Inflammatory macrophage treated with lipopolysaccharide for 1 hour (primary cell): ENCODE measurements at regions not wholly inside any gene's neighbourhood (a gene's known extent, or its start where the extent isn't known, plus 50 kb on each side); places are given as distances from the start of the nearest gene placed in this dataset.

Experiments used
- DNase-seq, 2 donors: peaks; one replicate each; pipeline ENCODE4 v3.0.0-alpha.2; 2020 to 2022

DNA sequence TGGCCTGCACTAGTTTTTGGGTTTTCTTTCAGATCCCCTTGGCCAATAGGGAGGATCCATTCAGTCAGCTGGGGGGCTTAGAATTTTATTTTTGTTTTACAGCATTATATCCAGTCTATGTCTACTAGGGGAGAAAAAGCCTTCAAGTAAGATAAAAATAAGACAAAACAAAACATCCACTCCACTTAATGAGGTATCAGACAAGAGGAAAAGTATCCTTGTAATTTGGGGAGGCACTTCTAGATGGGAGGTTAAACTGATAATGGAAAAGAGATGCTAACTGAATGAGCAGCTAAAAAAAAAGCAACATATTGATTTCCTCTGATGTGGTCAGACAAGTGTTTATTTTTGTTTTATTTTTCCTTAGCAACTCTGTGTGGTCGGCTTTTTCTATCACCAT lies 278.0 kb upstream of the ANO3 start:
- no peak for DNase-seq

DNA sequence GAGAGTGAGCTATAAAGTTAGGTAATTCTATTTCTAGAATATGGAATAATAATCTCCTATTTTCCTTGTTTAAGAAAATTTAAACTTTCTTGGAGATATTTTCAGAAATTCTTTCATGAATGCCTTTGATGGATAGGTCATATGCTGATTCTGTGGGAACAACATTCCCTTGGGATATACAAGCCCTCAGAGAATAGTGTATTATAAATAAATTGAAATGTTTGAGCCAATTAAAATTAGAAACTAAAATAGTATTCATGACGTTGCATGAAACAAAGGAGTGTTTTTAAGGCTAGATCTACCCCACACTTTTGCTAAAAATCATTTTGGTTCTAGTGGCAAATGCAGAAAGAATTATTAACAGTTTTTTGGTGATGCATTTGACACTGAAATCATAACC lies 269.3 kb upstream of the ANO3 start:
- no peak for DNase-seq

DNA sequence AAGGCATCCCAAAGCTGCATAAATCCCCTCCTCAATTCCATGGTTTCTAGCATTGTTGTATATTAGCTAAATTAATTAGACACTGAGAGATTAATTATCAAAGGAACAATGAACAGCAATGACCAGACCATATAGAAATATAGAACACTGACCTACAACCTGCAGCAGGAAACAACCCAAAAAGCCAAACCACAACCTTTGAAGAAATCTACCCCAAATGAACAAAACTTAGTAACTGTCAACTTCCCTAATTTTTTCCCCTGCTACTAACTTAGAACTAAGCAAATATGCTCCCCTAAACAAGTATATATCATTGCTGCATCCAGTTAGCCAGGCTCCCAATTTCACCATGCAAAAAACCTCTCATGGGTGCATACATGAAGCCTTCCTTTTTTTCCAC lies 268.0 kb upstream of the ANO3 start:
- no peak for DNase-seq

DNA sequence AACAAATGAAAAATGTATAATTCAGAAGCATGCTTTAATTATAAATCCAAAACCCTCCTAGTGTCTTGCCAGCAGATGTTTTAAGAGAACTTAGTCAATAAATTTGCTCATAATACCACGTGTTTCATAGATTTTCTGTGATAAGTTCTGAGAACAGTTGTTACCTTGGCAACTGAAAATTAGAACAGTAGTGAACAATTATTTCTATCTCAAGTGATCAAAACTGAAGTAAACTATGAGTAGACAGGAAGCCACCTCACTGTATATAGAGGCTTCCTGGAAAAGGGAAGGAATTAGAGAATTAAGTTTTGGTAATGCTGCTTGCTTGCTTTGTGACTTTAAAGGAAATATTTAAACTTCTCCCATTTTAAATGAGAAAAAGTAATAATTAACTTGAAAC lies 266.0 kb upstream of the ANO3 start:
- DNase-seq, result no peak

DNA sequence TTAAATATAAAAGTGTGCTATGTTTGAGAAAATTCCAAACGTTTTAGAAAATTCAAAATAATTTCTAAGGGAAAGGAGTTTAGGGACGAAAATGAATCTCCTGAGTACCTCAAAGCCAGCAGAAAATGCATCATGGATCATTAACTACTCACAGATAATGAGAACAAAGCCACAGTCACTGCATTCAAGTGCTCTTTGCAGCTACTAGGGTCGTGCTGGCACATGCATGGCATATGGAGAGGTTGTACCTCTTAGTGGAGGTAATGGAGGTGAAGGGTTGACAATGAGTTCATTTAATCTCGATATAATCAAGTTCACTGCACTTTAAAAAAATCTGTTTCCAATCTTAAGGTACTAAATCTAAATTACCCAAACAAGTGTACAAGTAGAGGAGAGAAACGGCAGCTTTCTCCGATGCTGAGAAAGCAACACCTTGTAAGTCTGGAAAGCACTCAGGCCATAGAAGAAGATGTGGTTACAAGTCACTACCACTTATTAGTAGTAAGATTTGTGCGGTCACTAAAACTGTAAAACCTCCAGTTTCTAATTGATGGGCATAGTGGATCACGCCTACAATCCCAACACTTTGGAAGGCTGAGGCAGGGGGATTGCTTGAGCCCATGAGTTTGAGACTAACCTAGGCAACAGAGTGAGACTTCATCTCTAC lies 261.1 kb upstream of the ANO3 start:
- DNase-seq, result no peak

DNA sequence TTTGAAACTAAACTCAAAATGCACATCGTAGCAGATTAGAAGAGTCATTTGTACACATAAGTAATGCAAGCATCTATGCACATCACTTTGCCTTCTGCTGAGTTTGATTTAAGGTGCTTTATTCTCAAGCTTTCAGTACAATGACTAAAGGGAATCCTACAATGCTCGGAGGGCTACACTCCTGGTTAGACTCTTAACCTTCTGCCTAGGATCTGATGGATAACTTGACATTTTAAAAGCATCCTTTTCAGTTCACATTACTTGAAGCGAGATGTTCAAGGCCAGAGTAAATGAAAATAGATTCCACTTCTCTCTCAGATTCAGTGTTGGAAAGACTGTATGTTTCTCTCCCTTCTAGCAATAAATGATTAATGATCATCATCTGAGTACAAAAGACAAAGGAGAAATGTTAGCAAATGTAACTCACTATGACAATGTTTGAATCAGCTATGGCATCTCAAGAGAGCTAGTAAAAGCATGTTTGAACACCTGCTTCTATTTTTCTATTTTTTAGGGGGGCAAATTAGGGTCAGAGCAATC lies 259.2 kb upstream of the ANO3 start:
- DNase-seq, result no peak

DNA sequence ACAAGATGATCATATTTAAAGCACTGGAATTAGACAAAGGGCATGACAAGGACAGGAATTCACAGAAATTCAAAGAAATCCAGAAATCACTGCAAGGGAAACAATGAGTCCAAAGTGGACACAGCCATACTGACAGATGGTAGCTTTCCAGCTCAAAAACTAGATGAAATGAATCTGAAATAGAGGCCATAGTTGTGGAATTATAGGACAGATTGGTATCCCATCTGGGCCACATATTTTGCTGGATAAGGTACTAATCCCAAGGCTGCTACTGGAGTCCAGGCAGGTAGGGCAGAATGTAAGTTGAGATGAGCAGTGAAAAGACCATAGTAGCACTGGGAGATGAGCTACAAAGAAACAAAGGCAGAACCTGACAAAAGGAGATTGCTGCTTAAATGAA lies 258.3 kb upstream of the ANO3 start:
- no peak for DNase-seq

DNA sequence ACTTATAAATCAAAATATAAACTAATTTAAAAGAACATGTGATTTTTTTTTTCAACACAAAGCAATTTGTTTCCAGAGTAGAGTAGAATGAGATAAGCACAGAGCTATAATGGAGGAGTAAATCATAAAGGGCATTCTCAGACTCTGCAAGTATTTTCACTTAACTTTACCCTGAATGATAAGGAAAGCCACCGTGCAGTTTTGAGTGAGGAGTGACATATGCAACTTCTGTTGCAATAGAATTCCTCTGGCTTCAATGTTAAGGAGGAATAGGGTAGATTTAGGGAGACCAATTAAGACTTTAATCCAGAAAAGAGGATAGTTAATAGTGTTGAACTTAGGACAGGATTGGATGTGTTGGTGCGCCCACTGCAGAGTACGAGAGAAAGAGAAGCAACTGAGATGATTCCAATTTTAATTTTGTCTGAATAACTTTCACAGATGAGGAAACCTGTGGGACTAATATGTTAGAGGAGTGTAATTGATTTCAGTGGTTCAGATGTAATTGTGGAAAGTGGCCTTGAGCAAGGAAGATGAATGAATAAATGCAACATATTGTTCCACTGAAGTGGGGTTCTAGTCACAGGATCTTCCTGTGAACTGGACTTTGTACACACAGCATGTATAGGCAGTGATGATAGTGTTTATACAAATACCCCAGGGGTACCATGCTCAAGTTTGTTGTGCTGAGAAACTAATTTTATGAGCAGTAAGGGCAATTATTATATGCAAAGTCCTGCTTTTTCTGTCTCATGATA lies 255.5 kb upstream of the ANO3 start:
- no peak for DNase-seq

DNA sequence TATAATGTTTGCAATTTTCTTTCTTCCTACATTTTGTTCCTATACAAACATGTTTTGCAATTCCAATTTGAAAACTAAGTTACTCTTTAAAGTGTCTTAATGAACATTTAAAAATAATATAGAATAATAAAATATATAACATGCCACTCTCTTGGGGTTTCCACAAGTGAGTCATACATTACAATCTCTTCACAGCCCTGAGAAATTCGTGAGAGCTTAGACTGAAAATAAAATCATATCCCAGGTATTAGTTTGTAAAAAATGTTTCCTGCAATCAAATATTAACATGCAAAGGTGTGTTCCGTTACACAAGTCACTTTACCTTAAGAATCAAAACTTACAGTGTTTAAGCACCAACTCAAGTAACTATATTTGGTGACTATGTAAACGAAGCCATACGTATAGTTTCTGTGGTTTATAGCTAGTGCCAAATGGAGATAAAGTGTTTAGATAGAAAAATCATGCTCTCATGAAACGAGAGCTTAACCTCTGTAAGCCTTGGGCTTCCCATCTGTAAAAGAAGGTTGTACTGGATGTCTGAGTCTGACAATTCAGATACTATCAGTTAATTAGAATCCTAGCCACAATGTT lies 253.6 kb upstream of the ANO3 start:
- no peak for DNase-seq

DNA sequence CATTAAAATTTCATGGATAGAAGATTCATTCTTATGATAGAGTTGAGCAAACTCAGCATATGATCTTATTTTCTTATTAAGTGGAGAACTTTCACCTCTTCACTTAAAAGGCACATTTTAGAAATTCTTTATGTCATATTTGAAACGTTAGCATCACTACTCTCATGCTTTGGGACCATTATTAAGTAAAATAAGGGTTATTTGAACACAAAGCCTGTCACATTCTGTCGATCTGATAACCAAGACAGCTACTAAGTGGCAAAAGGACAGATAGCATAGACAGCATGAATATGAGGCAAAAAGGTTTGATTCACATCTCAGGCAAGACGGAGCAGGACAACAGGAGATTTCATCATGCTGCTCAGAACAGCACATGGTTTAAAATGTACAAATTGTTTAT lies 247.6 kb upstream of the ANO3 start:
- DNase-seq, result no peak

DNA sequence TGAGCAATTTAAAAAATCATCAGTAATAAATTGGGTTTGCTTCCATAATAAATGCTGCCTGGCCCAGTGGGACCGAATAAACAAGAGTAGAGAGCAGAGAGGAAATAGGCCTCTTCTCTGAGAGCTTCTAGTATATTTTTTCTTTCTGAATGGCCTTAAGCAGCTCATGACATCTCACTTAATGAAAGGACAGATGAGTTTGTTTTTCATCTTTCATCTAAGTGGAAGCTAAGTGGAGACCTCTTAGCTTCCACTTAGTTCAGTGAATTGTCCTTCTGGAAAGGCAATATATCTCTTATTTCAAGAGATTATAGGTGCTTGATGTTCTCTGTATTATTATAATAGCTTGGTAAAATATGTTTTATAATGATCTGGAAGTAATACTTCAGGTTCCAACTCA lies 245.9 kb upstream of the ANO3 start:
- no peak for DNase-seq

DNA sequence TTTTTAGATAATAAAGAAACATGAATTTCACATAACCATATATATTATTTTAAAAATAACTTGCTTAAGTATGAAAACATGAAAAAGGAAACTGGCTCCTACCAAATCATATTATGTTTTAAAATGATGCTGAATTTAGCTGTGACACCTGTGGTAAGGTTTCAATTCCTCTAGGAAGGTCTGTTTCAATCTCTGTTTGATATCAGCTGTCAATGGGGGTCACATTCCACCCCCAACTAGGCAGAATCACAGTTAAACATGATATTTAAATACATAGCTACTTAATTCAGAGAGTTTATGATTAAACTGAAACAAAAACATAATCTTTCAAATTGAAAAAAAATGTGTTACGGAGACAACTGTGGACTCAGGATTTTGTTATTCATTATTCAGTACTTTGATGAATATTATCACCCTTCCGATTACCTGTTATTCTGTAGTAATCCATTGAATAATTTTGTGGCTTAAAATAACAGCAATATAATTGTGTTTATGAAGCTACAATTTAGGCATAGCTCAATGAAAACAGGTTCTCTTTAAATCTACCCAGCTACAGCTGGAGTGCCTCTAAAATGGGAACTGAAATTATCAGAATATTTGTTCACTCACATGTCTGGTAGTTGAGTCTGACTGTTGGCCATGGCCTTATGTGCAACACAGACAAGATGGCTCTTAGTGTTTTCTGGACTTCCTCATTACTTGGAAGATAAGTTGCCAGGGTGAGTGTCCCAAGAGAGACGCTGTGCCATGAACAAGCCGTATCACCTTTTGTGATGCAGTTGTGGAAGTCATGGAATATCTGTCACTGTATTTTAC lies 244.6 kb upstream of the ANO3 start:
- no peak for DNase-seq

DNA sequence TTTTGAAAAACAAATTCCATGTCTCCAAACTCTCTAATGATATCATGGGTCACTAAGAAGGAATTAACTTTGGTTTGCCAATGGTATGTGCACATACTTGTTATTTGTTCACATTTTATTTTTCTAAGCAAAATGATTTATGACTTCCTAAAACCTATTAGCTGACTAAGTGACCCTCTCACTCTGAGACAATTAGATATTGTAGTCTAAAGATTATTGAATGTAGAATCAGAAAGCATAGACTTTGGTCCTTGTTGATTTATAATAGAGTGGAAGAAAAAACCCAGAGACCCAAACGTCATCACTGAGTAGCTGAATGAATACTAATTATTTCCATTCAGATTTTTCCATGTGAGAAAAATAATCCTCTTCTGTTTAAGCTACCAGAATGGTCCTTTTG lies 243.5 kb upstream of the ANO3 start:
- DNase-seq, result no peak

DNA sequence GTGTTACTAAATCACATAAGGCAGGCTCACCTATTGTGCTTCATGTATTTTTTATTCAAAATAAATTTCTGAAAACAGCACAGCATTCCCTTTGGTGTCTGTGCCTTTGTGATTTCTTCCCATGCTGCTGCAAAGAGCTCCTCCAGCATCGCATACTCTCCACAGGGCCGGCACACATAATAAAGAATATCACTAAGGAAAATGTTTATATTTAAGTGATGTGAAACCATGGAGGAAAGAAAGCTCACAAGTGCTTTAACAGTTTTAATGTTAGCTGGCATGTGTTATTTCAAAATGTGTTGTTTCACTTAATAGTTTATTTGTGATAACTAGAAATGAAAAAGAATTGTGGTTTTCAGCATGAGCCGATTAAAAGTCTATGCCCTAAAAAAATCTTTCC lies 241.3 kb upstream of the ANO3 start:
- DNase-seq, result no peak

DNA sequence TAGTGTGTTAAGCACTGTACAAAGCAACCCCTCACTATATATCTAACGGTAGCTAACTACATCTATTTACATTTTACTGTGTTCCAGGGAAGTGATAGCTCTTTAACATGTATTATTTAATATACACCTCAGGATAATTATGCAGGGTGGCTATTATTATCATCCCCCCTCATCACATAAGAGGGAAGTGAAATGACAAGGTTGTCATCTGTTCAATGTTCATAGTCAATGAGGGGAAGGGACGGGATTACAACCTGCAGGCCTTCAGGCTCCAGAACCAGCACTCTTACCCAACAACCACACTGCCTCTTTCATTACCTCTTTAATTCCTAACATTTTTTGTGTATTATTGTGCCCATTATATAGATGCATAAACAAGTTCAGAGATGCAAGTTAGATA lies 238.7 kb upstream of the ANO3 start:
- no peak for DNase-seq

DNA sequence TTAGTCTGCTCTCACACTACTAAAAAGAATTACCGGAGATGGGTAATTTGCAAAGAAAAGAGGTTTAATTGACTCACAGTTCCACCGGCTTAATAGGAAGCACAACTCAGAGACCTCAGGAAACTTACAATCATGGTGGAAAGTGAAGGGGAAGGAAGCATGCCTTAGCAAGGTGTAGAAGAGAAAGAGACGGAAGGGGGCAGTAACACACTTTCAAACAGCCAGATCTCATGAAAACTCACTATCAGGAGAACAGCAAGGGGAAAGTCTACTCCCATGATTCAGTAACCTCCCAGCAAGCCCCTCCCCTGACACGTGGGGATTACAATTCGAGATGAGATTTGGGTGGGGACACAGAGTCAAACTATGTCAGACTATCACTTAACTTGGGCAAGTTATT lies 236.6 kb upstream of the ANO3 start:
- DNase-seq, result no peak

DNA sequence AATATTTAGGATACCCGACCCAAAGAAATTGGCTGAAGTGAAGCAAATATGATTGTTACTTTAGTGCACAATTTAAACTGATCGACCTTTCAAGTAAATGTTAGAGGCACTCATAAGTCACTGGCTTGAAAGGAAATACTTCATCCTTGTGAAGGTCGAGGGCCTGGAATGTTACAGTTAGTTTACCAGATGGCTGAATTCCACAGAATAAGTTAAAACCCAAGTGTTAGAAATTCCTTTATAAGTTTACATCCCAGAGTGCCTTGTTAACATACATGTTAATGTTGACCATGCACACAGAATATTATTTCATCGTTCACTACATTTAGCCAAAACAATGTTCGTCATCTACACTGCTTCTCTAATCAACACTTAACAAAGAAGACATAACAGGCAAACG lies 235.5 kb upstream of the ANO3 start:
- DNase-seq, result no peak

DNA sequence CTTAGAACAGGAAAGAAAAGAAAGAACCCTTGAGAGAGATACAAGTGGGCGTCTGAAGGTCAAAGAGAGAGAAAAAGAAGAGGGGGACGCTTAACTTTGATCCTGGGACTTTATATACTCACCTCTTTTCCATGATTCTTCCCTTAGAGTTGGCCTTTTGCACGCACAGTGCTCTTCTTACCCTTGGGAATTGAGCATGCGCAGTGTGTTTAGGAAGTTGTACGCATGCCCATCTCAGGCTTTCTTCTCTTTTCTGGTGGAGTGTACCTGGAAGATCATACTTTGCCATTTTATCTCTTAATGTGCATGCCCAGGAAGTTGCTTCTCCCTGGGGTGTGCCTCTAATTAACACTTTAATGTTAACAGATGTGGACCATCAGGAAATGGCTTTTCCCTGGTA lies 229.6 kb upstream of the ANO3 start:
- no peak for DNase-seq

DNA sequence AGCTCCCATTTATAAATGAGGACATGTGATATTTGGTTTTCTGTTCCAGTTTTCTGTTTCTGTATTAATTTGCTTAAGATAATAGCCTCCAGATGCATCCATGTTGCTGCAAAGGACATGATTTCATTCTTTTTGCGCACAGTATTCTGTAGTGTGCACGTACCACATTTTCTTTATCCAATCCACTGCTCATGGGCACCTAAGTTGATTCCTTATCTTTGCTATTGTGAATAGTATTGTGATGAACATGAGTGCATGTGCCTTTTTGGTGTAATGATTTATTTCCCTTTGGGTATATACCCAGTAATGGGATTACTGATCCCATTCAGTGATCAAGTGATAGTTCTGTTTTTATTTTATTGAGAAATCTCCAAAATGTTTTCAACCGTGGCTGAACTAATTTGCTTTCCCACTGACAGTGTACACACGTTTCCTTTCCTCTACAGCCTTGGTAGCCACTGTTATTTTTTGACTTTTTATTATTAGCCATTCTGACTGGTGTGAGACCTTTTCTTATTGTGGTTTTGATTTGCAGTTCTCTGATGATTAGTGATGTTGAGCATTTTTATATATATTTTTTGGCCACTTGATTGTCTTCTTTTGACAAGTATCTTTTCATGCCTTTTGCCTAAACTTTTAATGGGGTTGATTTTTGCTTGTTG lies 226.0 kb upstream of the ANO3 start:
- DNase-seq, result no peak

DNA sequence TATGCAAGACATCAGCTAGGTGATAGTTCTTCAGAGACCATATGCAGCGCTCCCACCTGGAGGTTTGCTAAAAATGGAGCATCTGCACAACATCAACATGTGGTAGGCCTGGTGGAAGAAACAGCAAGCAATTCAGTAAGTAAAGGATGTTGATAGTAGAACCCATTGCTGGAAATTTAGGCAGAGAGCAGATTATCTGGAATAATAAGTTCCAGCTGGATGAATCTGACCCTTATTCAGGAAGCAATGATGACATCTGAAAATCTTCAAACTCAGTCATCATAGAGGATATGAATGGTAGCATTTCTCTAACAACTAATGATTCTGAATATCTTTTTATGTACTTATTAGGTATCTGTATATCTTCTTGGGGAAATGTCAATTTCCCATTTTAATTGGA lies 225.2 kb upstream of the ANO3 start:
- no peak for DNase-seq

DNA sequence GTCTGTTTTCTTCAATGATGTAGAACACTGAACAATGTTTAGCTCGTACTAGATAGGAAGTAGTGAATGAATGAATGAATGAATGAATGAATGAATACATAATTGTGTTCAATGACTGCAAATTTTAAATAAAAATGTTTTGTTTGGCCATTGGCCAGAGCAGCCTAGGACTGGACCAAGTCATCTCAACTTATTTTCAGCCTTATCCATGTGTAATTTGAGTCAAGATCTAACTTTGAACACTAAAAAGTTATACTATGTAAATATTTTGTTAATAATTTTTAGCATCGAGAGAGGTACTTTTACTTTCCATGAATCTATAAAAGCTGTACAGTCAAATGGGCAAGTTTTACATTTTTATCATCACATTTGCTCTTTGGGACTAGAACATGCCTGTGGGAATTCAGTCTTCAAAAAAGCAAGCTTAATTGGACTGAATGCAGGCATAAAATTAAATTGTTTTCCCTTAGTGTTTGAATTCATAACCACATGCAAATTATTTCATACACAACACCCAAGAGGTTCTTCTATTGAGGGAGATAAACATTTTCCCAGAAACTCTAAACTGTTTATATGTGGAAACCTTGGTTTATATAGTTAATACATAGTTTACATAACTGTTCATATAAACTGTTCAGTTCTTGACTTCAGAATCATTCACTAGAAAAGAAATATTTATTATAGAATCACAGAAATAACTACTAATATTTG lies 222.1 kb upstream of the ANO3 start:
- DNase-seq, result no peak

DNA sequence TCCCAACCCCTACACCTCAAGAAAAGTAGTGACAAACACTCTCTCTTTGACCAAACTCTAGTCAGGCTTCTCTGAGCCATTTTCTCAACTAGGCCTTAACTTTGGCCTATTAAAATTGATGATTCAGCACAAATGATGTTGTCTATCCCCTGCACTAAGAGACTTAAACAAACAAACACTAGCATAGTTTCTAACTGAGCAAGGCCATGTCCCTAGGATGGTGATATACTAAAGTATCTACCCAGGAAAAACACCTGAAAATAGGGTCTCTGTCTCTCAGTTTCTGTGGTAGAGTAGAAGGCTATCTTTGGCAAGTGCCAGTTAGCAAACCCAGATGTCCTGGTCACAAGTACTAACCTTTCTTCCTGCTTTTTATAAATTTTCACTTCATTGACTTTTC lies 219.7 kb upstream of the ANO3 start:
- no peak for DNase-seq
